ENCODE measurements at regions not wholly inside any gene's neighbourhood (a gene's known extent, or its start where the extent isn't known, plus 50 kb on each side); places are given as distances from the start of the nearest gene placed in this dataset.

DNA sequence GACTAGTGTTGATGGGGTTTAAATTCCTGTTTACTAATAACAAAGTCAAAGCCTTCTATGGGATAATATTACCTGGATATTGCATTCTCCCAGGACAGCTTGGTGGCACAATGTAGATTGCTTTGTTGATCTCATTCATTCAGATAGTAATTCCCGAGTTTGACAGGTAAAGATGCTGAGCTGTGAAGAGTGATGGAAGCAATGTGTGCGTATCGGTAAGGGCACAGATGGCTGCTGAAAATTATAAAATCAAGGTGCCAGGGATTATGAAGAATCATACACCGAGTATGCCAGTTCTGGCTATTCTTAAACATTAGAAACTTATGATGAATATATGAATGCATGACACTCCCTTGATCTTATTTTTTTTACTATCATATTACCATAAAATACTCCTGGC is 100.6 kb upstream of the CNTNAP4 start:
- intact Hi-C loops (cut with DNase I), result no loop called here
- WGBS, 2 donors, result 81 to 85% methylated on average over 4 of the region's 4 CpGs
- H3K4me1 ChIP-seq, result no peaks in the 10 kb centered on the region
- H3K27ac ChIP-seq, result no peak overlapping the region
- H3K36me3 ChIP-seq (replicated peaks in 1 of 2; ENCODE audit: insufficient read depth in 1 of 2, low read depth in 2 of 2), result no peaks in the 10 kb centered on the region
- TF ChIP-seq POLR2A (IDR thresholded peaks at IDR 0.05), result no peak
- TF ChIP-seq, protein P1, sequence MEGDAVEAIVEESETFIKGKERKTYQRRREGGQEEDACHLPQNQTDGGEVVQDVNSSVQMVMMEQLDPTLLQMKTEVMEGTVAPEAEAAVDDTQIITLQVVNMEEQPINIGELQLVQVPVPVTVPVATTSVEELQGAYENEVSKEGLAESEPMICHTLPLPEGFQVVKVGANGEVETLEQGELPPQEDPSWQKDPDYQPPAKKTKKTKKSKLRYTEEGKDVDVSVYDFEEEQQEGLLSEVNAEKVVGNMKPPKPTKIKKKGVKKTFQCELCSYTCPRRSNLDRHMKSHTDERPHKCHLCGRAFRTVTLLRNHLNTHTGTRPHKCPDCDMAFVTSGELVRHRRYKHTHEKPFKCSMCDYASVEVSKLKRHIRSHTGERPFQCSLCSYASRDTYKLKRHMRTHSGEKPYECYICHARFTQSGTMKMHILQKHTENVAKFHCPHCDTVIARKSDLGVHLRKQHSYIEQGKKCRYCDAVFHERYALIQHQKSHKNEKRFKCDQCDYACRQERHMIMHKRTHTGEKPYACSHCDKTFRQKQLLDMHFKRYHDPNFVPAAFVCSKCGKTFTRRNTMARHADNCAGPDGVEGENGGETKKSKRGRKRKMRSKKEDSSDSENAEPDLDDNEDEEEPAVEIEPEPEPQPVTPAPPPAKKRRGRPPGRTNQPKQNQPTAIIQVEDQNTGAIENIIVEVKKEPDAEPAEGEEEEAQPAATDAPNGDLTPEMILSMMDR (IDR thresholded peaks at IDR 0.05), result no peak
- H3K27me3 ChIP-seq, result no peaks in the 10 kb centered on the region
- DNase-seq (no peak), ATAC-seq (no peak)
- H3K4me3 ChIP-seq, result no peak overlapping the region
- no peaks in the 10 kb centered on the region for H3K9me3 ChIP-seq

DNA sequence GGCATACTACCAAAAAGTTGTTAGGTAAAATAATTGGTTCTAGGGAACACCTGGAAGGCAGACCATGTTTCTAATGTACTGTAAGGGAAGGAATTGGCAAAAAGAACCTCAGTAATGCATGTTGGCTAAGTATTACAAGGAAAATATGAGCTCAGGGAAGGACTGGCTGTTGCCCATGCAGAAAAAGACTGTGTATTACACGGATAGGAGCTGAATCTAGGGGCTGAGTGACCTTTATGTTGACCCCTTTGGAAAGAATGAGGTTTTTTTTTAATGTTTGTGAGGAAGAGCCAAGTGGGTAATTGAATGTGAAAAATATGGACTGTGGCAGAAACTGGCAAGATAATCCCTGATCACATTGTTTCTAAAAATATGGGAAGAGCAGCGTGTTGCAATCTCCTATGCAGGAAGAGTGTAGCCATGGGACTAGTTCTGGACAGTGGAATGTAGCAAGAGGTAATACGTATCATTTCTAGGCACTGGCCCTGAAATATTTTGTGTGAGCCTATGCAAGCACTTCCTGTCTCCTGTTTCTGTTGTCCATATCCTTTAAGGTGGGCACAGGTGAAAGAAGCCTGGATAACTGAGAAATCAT is 95.1 kb upstream of the CNTNAP4 start:
- H3K27me3 ChIP-seq, result no peaks in the 10 kb centered on the region
- H3K27ac ChIP-seq, result no peak overlapping the region
- intact Hi-C loops (cut with DNase I), result no loop called here
- WGBS, 2 donors, result 57 to 68% methylated on average over 3 of the region's 3 CpGs
- no peaks in the 10 kb centered on the region for H3K9me3 ChIP-seq
- no peak overlapping the region for H3K4me3 ChIP-seq
- no peak for ATAC-seq
- no peaks in the 10 kb centered on the region for H3K36me3 ChIP-seq (replicated peaks in 1 of 2; ENCODE audit: insufficient read depth in 1 of 2, low read depth in 2 of 2)
- TF ChIP-seq, protein P1 (IDR thresholded peaks at IDR 0.05), result no peak
- TF ChIP-seq POLR2A (IDR thresholded peaks at IDR 0.05), result no peak
- no peak for DNase-seq
- no peaks in the 10 kb centered on the region for H3K4me1 ChIP-seq

DNA sequence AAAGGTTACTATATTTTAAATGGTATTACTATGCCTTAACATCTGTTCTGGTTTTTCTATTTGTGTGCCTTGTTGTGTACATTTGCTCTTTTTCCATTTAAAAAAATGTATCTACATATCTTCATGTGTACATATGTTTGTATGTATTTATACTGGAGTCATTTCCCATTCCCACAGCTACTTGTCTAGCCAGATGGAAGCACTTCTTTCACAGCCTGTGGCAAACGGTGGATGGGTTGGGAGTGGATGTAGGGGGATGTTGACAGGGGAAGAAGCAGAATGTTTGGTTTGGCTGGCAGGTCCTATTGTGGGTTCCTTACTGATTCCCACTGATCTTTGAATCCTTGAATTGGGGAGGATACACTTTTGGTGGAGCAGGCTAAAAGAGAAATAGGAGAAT is 93.6 kb upstream of the CNTNAP4 start:
- ATAC-seq (no peak), DNase-seq (no peak)
- 45 to 74% methylated on average over 1 of the region's 1 CpG for WGBS, 2 donors
- Histone ChIP-seq H3K27me3 (no peaks in the 10 kb centered on the region), H3K4me1 (no peaks in the 10 kb centered on the region), H3K4me3 (no peak overlapping the region), H3K27ac (no peak overlapping the region), H3K9me3 (no peaks in the 10 kb centered on the region), H3K36me3 (replicated peaks in 1 of 2; ENCODE audit: insufficient read depth in 1 of 2, low read depth in 2 of 2) (no peaks in the 10 kb centered on the region)
- no peak for TF ChIP-seq POLR2A (IDR thresholded peaks at IDR 0.05)
- TF ChIP-seq, protein P1 (IDR thresholded peaks at IDR 0.05), result no peak
- intact Hi-C loops (cut with DNase I), result no loop called here

DNA sequence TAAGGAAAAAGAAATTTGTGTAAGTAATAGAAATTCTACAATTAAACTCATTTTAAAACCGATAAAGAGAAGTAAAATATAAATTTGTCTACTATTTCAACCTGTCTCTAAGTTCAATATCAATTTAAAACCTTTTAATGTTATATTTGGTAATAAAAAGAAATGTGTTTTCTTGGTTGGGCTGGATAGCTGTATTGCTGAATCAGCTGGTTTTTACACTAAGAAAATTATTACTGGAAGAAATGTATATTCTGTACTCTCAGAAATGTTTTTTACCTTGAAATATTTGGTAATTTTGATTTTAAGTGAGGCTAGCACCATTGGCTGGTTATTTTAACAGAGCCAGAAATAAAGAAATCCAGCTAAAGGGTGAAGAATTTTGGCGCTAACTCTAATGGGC is 87.1 kb upstream of the CNTNAP4 start:
- Histone ChIP-seq H3K27me3 (no peaks in the 10 kb centered on the region), H3K36me3 (replicated peaks in 1 of 2; ENCODE audit: insufficient read depth in 1 of 2, low read depth in 2 of 2) (no peaks in the 10 kb centered on the region), H3K4me3 (no peak overlapping the region), H3K9me3 (no peaks in the 10 kb centered on the region), H3K4me1 (peaks cover 12% of the 10 kb centered on the region), H3K27ac (no peak overlapping the region)
- WGBS, 2 donors, result 89 to 96% methylated on average over 2 of the region's 2 CpGs
- ATAC-seq (no peak), DNase-seq (no peak)
- intact Hi-C loops (cut with DNase I), result no loop called here
- TF ChIP-seq, protein P1 (IDR thresholded peaks at IDR 0.05), result no peak
- no peak for TF ChIP-seq POLR2A (IDR thresholded peaks at IDR 0.05)

DNA sequence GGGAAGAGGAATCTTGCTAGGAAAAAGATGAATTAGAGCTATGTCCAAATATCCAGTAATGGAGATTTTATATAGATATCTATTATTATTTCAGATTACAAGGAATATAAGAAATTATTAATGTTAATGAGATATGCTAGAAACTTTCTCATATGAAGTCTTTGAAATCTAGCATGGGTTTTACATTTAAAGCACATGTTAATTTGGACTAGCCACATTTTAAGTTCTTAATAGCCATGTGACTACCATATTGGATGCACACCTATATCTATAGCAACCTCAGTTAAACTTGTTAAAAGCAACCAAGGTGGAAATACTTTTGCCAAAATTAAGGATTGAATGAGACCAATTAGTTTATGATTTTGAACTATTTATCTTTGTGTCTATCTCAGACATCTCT is 86.7 kb upstream of the CNTNAP4 start:
- H3K9me3 ChIP-seq, result no peaks in the 10 kb centered on the region
- TF ChIP-seq POLR2A (IDR thresholded peaks at IDR 0.05), result no peak
- TF ChIP-seq, protein P1 (IDR thresholded peaks at IDR 0.05), result no peak
- H3K4me3 ChIP-seq, result no peak overlapping the region
- intact Hi-C loops (cut with DNase I), result no loop called here
- ATAC-seq (no peak), DNase-seq (no peak)
- peaks cover 16% of the 10 kb centered on the region for H3K4me1 ChIP-seq
- no peaks in the 10 kb centered on the region for H3K36me3 ChIP-seq (replicated peaks in 1 of 2; ENCODE audit: insufficient read depth in 1 of 2, low read depth in 2 of 2)
- H3K27ac ChIP-seq, result no peak overlapping the region
- no peaks in the 10 kb centered on the region for H3K27me3 ChIP-seq

Data from body of pancreas (tissue), 4 donors.